WTC11 (cell line): ENCODE measurements at regions not wholly inside any gene's neighbourhood (a gene's known extent, or its start where the extent isn't known, plus 50 kb on each side); places are given as distances from the start of the nearest gene placed in this dataset.
A peak's percentile ranks its signal among the peaks of the same experiment; 100 is the strongest.

Source experiments
- ATAC-seq: fragments of 200-7000 bp; cut with Tn5 transposase; 2 replicates; pipeline ENCODE4 v1.10.0; 2021; ENCODE audit warnings: mild to moderate bottlenecking, moderate library complexity
- CTCF ChIA-PET: fragments of 300-600 bp; sonication (Branson Sonifier 250); formaldehyde crosslinking; loops from one replicate; lab custom pipeline; 2021; ENCODE audit warnings: antibody characterized with exemption; lab: Charles Lee
- POLR2A ChIA-PET: fragments of 350-600 bp; sonication (Branson Sonifier 250); formaldehyde crosslinking; loops from one replicate; lab custom pipeline; 2021; ENCODE audit warnings: antibody characterized with exemption; lab: Charles Lee
- DNase-seq: peaks from one replicate; pipeline ENCODE4 v3.0.0; 2021; ENCODE audit warnings: low spot score
- H3K27ac Mint-ChIP-seq: 2 replicates; pipeline ENCODE4 v1.8.0; 2021; ENCODE audit warnings: mixed read lengths
- H3K27me3 Mint-ChIP-seq: 2 replicates; pipeline ENCODE4 v1.8.0; 2021; ENCODE audit warnings: low read depth, mild to moderate bottlenecking, moderate library complexity, mixed read lengths
- H3K36me3 Mint-ChIP-seq: 2 replicates; pipeline ENCODE4 v1.8.0; 2021; ENCODE audit warnings: mixed read lengths
- H3K4me1 Mint-ChIP-seq: 2 replicates; pipeline ENCODE4 v1.8.0; 2022; ENCODE audit warnings: mixed read lengths
- H3K4me3 Mint-ChIP-seq: 2 replicates; pipeline ENCODE4 v1.8.0; 2021; ENCODE audit warnings: mild to moderate bottlenecking, moderate library complexity, mixed read lengths
- H3K9me3 Mint-ChIP-seq: 2 replicates; pipeline ENCODE4 v1.8.0; 2021; ENCODE audit warnings: mixed read lengths
- ATF1 ChIP-seq: sonication (generic); formaldehyde crosslinking; IDR thresholded peaks from 2 replicates; pipeline ENCODE4 v1.8.1; 2023; ENCODE audit warnings: mild to moderate bottlenecking, moderate library complexity, missing genetic modification reagents
- CBFB ChIP-seq: sonication (generic); formaldehyde crosslinking; IDR thresholded peaks from 2 replicates; pipeline ENCODE4 v1.8.1; 2022; ENCODE audit warnings: mild to moderate bottlenecking, low read depth, missing genetic modification reagents
- CREM ChIP-seq: sonication (generic); formaldehyde crosslinking; IDR thresholded peaks from 2 replicates; pipeline ENCODE4 v1.8.1; 2022; ENCODE audit warnings: mild to moderate bottlenecking, missing genetic modification reagents, moderate library complexity
- E2F1 ChIP-seq: sonication (generic); formaldehyde crosslinking; IDR thresholded peaks from 2 replicates; pipeline ENCODE4 v1.8.0; 2022; ENCODE audit warnings: mild to moderate bottlenecking, missing genetic modification reagents
- FOXP1 ChIP-seq: sonication (generic); formaldehyde crosslinking; IDR thresholded peaks from 2 replicates; pipeline ENCODE4 v1.8.0; 2022; ENCODE audit warnings: missing genetic modification reagents, mild to moderate bottlenecking, moderate library complexity, borderline replicate concordance
- GTF2I ChIP-seq: fragments of 250-450 bp; sonication (Bioruptor Pico); conservative IDR thresholded peaks from 2 replicates; pipeline ENCODE4 v1.4.0; 2021; ENCODE audit warnings: mild to moderate bottlenecking
- IRF2 ChIP-seq: sonication (generic); formaldehyde crosslinking; IDR thresholded peaks from 2 replicates; pipeline ENCODE4 v1.8.0; 2022; ENCODE audit warnings: low read depth, missing genetic modification reagents, borderline replicate concordance
- NR3C1 ChIP-seq: sonication (generic); formaldehyde crosslinking; conservative IDR thresholded peaks from 2 replicates; pipeline ENCODE4 v1.8.1; 2023; ENCODE audit warnings: low read depth, mild to moderate bottlenecking, missing genetic modification reagents
- SOX15 ChIP-seq: fragments of 250-450 bp; sonication (Bioruptor Pico); IDR thresholded peaks from 2 replicates; pipeline ENCODE4 v1.9.0; 2021; ENCODE audit warnings: mild to moderate bottlenecking
- SP1 ChIP-seq: sonication (generic); formaldehyde crosslinking; conservative IDR thresholded peaks from 2 replicates; pipeline ENCODE4 v1.8.1; 2022; ENCODE audit warnings: missing genetic modification reagents
- ZNF396 ChIP-seq: fragments of 250-450 bp; sonication (Bioruptor Pico); IDR thresholded peaks from 2 replicates; pipeline ENCODE4 v1.8.0; 2021; ENCODE audit warnings: mild to moderate bottlenecking, moderate library complexity, borderline replicate concordance
- ZNF416 ChIP-seq: fragments of 250-450 bp; sonication (Bioruptor Pico); IDR thresholded peaks from 2 replicates; pipeline ENCODE4 v1.9.0; 2021; ENCODE audit warnings: mild to moderate bottlenecking, inconsistent platforms
- ZNF671 ChIP-seq: fragments of 250-450 bp; sonication (Bioruptor Pico); IDR thresholded peaks from 2 replicates; pipeline ENCODE4 v1.8.0; 2021; ENCODE audit warnings: mild to moderate bottlenecking
- ZSCAN18 ChIP-seq: fragments of 250-450 bp; sonication (Bioruptor Pico); IDR thresholded peaks from 2 replicates; pipeline ENCODE4 v2.1.2; 2022; ENCODE audit warnings: mild to moderate bottlenecking, moderate library complexity
- TF ChIP-seq, protein P1 (sequence below): fragments of 250-450 bp; sonication (Bioruptor Pico); IDR thresholded peaks from 2 replicates; pipeline ENCODE4 v1.9.0; 2021; ENCODE audit warnings: mild to moderate bottlenecking
- TF ChIP-seq, protein P2 (sequence below): sonication (generic); formaldehyde crosslinking; IDR thresholded peaks from 2 replicates; pipeline ENCODE4 v1.8.1; 2023; ENCODE audit warnings: mild to moderate bottlenecking, missing genetic modification reagents, moderate library complexity
- TF ChIP-seq, protein P3 (sequence below): sonication (generic); formaldehyde crosslinking; IDR thresholded peaks from 2 replicates; pipeline ENCODE4 v1.8.1; 2023; ENCODE audit warnings: mild to moderate bottlenecking, missing genetic modification reagents
- TF ChIP-seq, protein P4 (sequence below): sonication (generic); formaldehyde crosslinking; IDR thresholded peaks from 2 replicates; pipeline ENCODE4 v1.8.1; 2023; ENCODE audit warnings: mild to moderate bottlenecking, missing genetic modification reagents

DNA sequence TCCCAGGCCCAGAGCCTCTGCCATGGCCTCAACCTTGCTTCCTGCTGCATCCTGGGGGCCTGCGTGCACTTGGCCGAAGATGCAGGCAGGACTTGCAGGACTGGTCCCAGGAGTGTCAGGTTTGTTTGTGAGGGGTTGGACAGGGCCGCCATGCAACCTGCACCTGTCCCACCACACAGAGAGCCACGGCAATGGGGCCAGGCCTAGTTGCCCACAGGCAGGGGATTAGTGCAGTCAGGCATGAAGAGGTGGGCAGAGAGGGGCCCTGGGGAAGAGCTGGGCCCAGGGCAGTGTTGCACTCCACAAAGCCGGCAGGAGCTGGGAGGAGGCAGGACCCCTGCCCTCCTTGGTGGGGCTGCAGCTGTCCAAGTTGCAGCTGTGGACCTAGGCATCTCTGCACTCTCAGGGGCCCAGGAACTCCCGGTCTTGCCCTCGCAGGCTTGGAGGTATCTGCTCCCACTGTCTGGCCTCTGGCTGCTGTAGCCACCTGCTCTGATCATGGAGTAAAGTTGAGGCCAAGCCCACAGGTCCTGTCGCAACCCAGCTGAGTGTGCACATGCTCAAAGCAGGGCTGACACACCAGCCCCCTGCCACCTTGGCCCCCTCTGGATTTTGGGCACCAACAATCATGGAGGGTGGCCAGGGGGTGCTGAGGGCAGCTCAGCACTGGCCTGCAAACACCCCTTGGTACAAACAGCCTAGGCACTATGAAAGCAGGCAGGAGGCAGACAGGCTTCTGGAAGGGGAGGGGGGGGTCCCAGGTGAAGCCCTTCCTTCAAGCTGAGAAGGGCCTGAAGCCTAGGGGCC lies 190.4 kb upstream of the PCDH10 start (continued):
- TF ChIP-seq CREM (CRISPR knock-in tag), result no peak

- Mint-ChIP-seq H3K27me3 (no peaks in the 10 kb centered on the region), H3K27ac (peak overlapping the region; percentile 99)
These were observed 167.5 kb upstream of the PCDH10 start for GRCh38 chr4:132981611-132982010.

GRCh38 chr4:132982151-132982550 lies 166.9 kb upstream of the PCDH10 start:
- peak overlapping the region; percentile 99; the same call in 1 of the 2 replicates for H3K27ac Mint-ChIP-seq
- peak; percentile 94 for ATAC-seq
- H3K4me1 Mint-ChIP-seq, result peaks cover 33% of the 10 kb centered on the region
- H3K4me3 Mint-ChIP-seq, result no peak overlapping the region
- TF ChIP-seq ATF1 (CRISPR knock-in tag) (no peak), E2F1 (CRISPR knock-in tag) (no peak), CBFB (CRISPR knock-in tag) (no peak), CREM (CRISPR knock-in tag) (no peak), ZNF671 (CRISPR knock-in tag) (no peak), IRF2 (CRISPR knock-in tag) (no peak), ZSCAN18 (no peak), ZNF416 (CRISPR knock-in tag) (no peak)
- TF ChIP-seq, protein P1, sequence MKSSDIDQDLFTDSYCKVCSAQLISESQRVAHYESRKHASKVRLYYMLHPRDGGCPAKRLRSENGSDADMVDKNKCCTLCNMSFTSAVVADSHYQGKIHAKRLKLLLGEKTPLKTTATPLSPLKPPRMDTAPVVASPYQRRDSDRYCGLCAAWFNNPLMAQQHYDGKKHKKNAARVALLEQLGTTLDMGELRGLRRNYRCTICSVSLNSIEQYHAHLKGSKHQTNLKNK (CRISPR knock-in tag), result no peak
- TF ChIP-seq, all 79 proteins: peak for 0
- H3K36me3 Mint-ChIP-seq, result no peaks in the 10 kb centered on the region
- no peaks in the 10 kb centered on the region for H3K9me3 Mint-ChIP-seq
- POLR2A ChIA-PET, result no interaction called here
- no peak for DNase-seq
- H3K27me3 Mint-ChIP-seq, result no peaks in the 10 kb centered on the region
- CTCF ChIA-PET, result no interaction called here

More at GRCh38 chr4:132981611-132982010, 167.5 kb upstream of the PCDH10 start:
- CTCF ChIA-PET, result no interaction called here
- TF ChIP-seq, protein P2, sequence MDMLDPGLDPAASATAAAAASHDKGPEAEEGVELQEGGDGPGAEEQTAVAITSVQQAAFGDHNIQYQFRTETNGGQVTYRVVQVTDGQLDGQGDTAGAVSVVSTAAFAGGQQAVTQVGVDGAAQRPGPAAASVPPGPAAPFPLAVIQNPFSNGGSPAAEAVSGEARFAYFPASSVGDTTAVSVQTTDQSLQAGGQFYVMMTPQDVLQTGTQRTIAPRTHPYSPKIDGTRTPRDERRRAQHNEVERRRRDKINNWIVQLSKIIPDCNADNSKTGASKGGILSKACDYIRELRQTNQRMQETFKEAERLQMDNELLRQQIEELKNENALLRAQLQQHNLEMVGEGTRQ, result no peak
- TF ChIP-seq SP1 (CRISPR knock-in tag) (no peak), GTF2I (CRISPR knock-in tag) (no peak), SOX15 (no peak)
- TF ChIP-seq, protein P3, sequence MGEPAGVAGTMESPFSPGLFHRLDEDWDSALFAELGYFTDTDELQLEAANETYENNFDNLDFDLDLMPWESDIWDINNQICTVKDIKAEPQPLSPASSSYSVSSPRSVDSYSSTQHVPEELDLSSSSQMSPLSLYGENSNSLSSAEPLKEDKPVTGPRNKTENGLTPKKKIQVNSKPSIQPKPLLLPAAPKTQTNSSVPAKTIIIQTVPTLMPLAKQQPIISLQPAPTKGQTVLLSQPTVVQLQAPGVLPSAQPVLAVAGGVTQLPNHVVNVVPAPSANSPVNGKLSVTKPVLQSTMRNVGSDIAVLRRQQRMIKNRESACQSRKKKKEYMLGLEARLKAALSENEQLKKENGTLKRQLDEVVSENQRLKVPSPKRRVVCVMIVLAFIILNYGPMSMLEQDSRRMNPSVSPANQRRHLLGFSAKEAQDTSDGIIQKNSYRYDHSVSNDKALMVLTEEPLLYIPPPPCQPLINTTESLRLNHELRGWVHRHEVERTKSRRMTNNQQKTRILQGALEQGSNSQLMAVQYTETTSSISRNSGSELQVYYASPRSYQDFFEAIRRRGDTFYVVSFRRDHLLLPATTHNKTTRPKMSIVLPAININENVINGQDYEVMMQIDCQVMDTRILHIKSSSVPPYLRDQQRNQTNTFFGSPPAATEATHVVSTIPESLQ (CRISPR knock-in tag), result no peak
- ATAC-seq (peak; percentile 62; the same call in 1 of the 2 replicates), DNase-seq (no peak)
- Mint-ChIP-seq H3K9me3 (no peaks in the 10 kb centered on the region), H3K4me1 (peaks cover 33% of the 10 kb centered on the region), H3K36me3 (no peaks in the 10 kb centered on the region), H3K4me3 (peak overlapping the region; percentile 45)
- POLR2A ChIA-PET, result no interaction called here

DNA sequence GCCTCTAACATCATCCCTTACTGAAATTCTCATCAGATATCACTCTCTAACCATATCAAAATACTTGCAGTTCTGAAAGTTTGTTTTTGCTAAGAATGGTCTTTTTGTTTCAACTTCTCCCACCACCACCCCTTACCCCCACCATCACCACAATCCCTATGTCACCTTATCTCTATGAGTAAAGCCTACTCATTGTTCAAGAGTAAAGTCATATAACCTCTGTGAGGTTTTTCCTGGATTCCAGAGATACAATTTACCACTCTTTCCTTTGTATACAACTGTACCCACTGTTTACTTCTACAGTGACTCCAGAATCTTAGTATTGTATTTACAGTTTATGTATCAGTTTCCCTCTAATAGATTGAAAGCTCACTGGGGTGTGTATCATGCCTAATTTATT lies 158.0 kb upstream of the PCDH10 start:
- H3K36me3 Mint-ChIP-seq, result no peaks in the 10 kb centered on the region
- H3K4me1 Mint-ChIP-seq, result peaks cover 7% of the 10 kb centered on the region; the same call in 1 of the 2 replicates
- no peaks in the 10 kb centered on the region for H3K9me3 Mint-ChIP-seq
- no peak overlapping the region for H3K4me3 Mint-ChIP-seq
- DNase-seq (no peak), ATAC-seq (no peak)
- ChIA-PET CTCF (no interaction called here), POLR2A (no interaction called here)
- no peaks in the 10 kb centered on the region for H3K27me3 Mint-ChIP-seq
- no peak overlapping the region for H3K27ac Mint-ChIP-seq
- TF ChIP-seq E2F1 (CRISPR knock-in tag), result no peak
- TF ChIP-seq ZSCAN18, result no peak
- TF ChIP-seq, protein P4, sequence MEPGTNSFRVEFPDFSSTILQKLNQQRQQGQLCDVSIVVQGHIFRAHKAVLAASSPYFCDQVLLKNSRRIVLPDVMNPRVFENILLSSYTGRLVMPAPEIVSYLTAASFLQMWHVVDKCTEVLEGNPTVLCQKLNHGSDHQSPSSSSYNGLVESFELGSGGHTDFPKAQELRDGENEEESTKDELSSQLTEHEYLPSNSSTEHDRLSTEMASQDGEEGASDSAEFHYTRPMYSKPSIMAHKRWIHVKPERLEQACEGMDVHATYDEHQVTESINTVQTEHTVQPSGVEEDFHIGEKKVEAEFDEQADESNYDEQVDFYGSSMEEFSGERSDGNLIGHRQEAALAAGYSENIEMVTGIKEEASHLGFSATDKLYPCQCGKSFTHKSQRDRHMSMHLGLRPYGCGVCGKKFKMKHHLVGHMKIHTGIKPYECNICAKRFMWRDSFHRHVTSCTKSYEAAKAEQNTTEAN (CRISPR knock-in tag), result no peak
- TF ChIP-seq NR3C1 (CRISPR knock-in tag), result no peak
- no peak for TF ChIP-seq ZNF396 (CRISPR knock-in tag)
- no peak for TF ChIP-seq FOXP1 (CRISPR knock-in tag)
